ENCODE measurements at regions not wholly inside any gene's neighbourhood (a gene's known extent, or its start where the extent isn't known, plus 50 kb on each side); places are given as distances from the start of the nearest gene placed in this dataset.

- no peak overlapping the region for H3K4me3 Mint-ChIP-seq
- H2AFZ ChIP-seq (ENCODE audit: insufficient read depth, low read depth, low read length, poor library complexity, severe bottlenecking): no peak overlapping the region
- ChIA-PET POLR2A (no interaction called here), CTCF (no interaction called here)
- no peak for ATAC-seq (ENCODE audit: low read depth)
- intact Hi-C loops (cut with micrococcal nuclease): no loop called here
- H4K20me1 ChIP-seq (ENCODE audit: control insufficient read depth, insufficient read depth, low read length, poor library complexity, severe bottlenecking): no peaks in the 10 kb centered on the region
- H3K4me3 ChIP-seq (ENCODE audit: control extremely low read depth in 1 of 5, extremely low read depth in 1 of 5, insufficient read depth in 1 of 5, low read depth in 2 of 5, low read length in 4 of 5): no peak overlapping the region
- no peaks in the 10 kb centered on the region for H3K79me2 ChIP-seq (ENCODE audit: control insufficient read depth, insufficient read depth, low read length)
- H3K4me2 ChIP-seq (replicated peaks; ENCODE audit: low read depth, low read length, poor library complexity, severe bottlenecking): no peak overlapping the region
- no peak for DNase-seq
- no peaks in the 10 kb centered on the region for H3K36me3 ChIP-seq (replicated peaks in 1 of 2; ENCODE audit: control extremely low read depth in 1 of 2, control insufficient read depth in 1 of 2, extremely low read depth in 1 of 2, insufficient read depth in 2 of 2, low read length in 1 of 2)
- H3K4me1 ChIP-seq (ENCODE audit: control insufficient read depth in 2 of 2, insufficient read depth in 2 of 2, low read length in 2 of 2): no peaks in the 10 kb centered on the region
- no peaks in the 10 kb centered on the region for H3K4me1 Mint-ChIP-seq
- H3K9me3 ChIP-seq (ENCODE audit: control extremely low read depth in 1 of 3, control insufficient read depth in 2 of 3, insufficient read depth in 1 of 3, low read length in 2 of 3): peaks cover 2 to 9% (median 6%) of the 10 kb centered on the region in 3 donors
- H3K9ac ChIP-seq (ENCODE audit: low read length): no peak overlapping the region
- H3K27ac ChIP-seq (ENCODE audit: low read length in 2 of 2): no peak overlapping the region
- no peaks in the 10 kb centered on the region for H3K27me3 Mint-ChIP-seq
- H3K9me3 Mint-ChIP-seq (ENCODE audit: insufficient read depth): peaks cover 8% of the 10 kb centered on the region
- no peak for TF ChIP-seq CTCF (IDR thresholded peaks at IDR 0.05)
- TF ChIP-seq EZH2 (IDR thresholded peaks at IDR 0.05; ENCODE audit: borderline replicate concordance, insufficient read depth, low read depth, low read length, poor library complexity, severe bottlenecking): no peak
- no peaks in the 10 kb centered on the region for H3K27me3 ChIP-seq (replicated peaks in 1 of 4; ENCODE audit: control extremely low read depth in 1 of 4, control insufficient read depth in 3 of 4, insufficient read depth in 4 of 4, low read length in 3 of 4)
- no peak overlapping the region for H3K27ac Mint-ChIP-seq
These were observed 63.4 kb upstream of the LGALSL start for GRCh38 chr2:64390586-64390985.

- H3K27ac ChIP-seq (ENCODE audit: low read length in 2 of 2): no peak overlapping the region
- no peak for TF ChIP-seq EZH2 (IDR thresholded peaks at IDR 0.05; ENCODE audit: borderline replicate concordance, insufficient read depth, low read depth, low read length, poor library complexity, severe bottlenecking)
- no peak for TF ChIP-seq CTCF (IDR thresholded peaks at IDR 0.05)
- H4K20me1 ChIP-seq (ENCODE audit: control insufficient read depth, insufficient read depth, low read length, poor library complexity, severe bottlenecking): no peaks in the 10 kb centered on the region
- H3K4me3 ChIP-seq (ENCODE audit: control extremely low read depth in 1 of 5, extremely low read depth in 1 of 5, insufficient read depth in 1 of 5, low read depth in 2 of 5, low read length in 4 of 5): no peak overlapping the region
- no peaks in the 10 kb centered on the region for H3K4me1 Mint-ChIP-seq
- peaks cover 8% of the 10 kb centered on the region for H3K9me3 Mint-ChIP-seq (ENCODE audit: insufficient read depth)
- POLR2A ChIA-PET: no interaction called here
- WGBS (ENCODE audit: insufficient coverage): 100% methylated on average over 2 of the region's 2 CpGs
- H3K27me3 ChIP-seq (replicated peaks in 1 of 4; ENCODE audit: control extremely low read depth in 1 of 4, control insufficient read depth in 3 of 4, insufficient read depth in 4 of 4, low read length in 3 of 4): no peaks in the 10 kb centered on the region
- no peak overlapping the region for H3K4me2 ChIP-seq (replicated peaks; ENCODE audit: low read depth, low read length, poor library complexity, severe bottlenecking)
- no peak overlapping the region for H3K9ac ChIP-seq (ENCODE audit: low read length)
- no peaks in the 10 kb centered on the region for H3K4me1 ChIP-seq (ENCODE audit: control insufficient read depth in 2 of 2, insufficient read depth in 2 of 2, low read length in 2 of 2)
- CTCF ChIA-PET: no interaction called here
- no peaks in the 10 kb centered on the region for H3K36me3 ChIP-seq (replicated peaks in 1 of 2; ENCODE audit: control extremely low read depth in 1 of 2, control insufficient read depth in 1 of 2, extremely low read depth in 1 of 2, insufficient read depth in 2 of 2, low read length in 1 of 2)
- intact Hi-C loops (cut with micrococcal nuclease): no loop called here
- no peak overlapping the region for H2AFZ ChIP-seq (ENCODE audit: insufficient read depth, low read depth, low read length, poor library complexity, severe bottlenecking)
- ATAC-seq (ENCODE audit: low read depth) (no peak), DNase-seq (no peak)
- H3K27me3 Mint-ChIP-seq: no peaks in the 10 kb centered on the region
- no peak overlapping the region for H3K4me3 Mint-ChIP-seq
- no peaks in the 10 kb centered on the region for H3K79me2 ChIP-seq (ENCODE audit: control insufficient read depth, insufficient read depth, low read length)
- H3K27ac Mint-ChIP-seq: no peak overlapping the region
- H3K9me3 ChIP-seq (ENCODE audit: control extremely low read depth in 1 of 3, control insufficient read depth in 2 of 3, insufficient read depth in 1 of 3, low read length in 2 of 3): peaks cover 2 to 9% (median 6%) of the 10 kb centered on the region in 3 donors
These were observed 62.5 kb upstream of the LGALSL start for GRCh38 chr2:64391424-64391823.

All from B cell (primary cell).